Kidney glomerular epithelial cell (primary cell): ENCODE measurements at regions not wholly inside any gene's neighbourhood (a gene's known extent, or its start where the extent isn't known, plus 50 kb on each side); places are given as distances from the start of the nearest gene placed in this dataset.

ENCODE experiments used
- DNase-seq: peaks from one replicate; lab custom pipeline; 2025; lab: John Stamatoyannopoulos, UW

DNA sequence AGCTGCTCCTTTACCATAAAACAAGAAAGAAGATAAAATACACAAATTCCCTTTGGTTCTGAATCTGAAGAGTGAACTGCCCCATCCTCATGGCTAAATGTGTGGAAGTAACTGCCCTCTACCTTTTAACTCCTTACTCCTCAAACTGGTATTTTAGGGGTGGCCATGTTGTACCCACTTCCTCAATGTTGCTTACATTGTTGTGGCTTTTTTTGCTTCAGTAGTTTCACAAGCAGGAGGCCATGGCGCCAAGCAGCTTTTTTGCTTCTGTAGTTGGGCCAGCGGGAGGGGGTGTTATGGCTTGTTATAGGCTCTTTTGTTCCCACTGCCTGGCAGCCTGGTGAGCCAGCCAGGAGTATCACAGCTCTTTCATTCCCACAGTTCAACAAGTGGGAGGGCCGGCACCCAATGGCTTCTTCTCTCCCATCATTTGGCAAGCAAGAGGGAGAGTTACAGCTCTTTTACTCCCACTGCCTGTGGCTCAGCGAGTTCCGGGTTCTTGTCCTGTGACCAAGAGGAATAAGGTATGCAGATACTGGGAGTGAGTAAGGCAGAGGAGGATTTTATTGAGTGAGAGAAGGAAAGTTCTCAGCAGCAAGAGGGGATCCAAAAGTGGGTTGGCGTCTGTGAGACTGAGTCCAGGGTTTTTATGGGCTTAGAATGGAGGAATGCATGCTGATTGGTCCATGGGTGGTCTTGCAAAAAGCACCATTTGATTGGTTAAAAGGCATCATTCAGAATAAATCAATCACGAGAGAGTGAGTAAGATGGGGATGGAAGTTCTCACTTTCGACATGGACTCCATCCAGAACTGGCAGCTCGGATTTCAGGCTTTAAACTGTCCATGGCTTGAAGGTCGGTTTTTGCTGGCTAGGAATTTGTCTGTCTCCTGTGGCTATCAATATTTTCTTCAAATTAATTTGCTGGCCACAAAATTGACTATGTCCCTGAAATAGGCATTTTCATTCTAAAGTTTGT, 429.6 kb downstream of the HLX start:
- DNase-seq, result no peak

DNA sequence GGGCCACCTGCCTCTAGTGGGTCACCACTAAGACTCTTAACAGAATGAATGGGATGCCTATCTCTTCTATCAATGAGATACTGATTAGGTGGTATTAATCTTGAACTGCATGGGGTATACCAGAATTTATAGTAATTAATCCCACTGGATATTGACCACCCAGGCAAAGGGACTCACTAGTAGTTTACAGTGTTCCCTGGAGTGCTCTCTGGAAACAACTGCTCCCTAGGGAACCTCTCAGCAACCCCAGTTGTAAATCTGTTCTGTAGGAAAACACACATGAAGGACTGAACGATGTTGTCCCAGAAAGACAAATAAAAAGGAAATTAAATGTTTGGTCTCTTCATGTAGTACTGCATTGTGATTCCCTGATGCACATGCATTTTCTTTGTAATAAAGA, 430.5 kb downstream of the HLX start:
- no peak for DNase-seq

DNA sequence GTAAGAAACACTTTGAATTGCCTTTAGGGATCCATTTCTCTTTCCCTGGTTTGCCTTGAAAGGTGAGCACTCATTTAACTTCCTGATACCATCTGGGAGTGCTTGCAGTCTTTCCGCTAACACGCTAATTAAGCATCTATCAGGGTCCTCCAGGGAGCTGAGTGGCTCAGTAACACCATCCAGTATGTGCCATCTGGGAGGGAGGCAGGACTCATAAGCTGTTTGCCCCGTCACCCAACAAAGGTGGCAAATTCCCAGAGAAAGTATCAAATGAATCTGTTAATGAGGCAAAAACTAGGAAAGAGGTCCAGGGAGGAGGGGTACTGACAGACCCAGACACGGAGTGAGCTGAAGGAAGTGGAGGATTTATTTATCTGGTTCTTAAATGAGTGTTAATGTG, 430.9 kb downstream of the HLX start:
- no peak for DNase-seq

DNA sequence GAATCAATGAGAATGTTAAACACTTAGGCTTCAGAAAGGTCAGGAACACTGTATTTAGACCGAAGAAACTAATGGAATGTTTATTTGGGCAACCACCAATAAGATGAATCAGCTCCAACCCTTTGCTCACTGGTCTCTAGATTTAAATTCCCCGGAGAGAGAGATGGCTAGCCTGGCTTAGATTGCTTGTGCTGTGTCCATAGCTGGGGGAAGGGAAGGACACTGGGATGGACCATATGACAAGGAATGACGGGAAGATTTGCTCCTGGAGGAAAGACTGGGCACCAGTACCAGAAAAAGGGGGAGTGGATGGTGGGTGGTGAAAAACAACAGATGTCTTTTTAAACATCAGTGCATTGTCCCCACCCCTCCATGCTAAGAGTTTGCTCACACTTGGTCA, 426.6 kb downstream of the DUSP10 start:
- peak; percentile 38 for DNase-seq

DNA sequence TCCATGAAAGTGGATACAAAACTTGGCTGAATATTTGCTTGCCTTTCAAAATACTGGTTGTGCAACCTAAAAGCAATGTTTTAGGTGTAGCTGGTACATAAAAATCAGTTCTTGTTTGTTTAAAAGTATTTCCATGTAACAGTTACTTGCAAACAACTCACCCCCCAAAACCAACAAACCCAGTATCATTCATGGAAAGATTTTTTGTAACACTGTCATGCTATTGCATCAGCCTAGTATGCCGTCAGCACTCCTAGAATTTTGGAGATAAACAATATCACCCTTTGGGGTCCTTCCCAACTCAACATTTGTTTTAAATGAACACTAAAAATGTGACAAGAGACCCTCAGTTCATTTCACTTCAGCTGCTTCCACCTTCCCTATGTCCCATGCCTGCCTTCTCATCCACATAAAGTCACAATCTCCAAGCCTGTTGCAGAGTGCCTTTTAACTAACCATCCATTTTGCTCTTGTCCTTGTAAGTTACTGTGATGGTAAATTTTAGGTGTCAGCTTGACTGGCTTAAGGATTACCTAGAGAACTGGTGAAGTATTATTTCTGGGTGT, 425.3 kb downstream of the DUSP10 start:
- no peak for DNase-seq

DNA sequence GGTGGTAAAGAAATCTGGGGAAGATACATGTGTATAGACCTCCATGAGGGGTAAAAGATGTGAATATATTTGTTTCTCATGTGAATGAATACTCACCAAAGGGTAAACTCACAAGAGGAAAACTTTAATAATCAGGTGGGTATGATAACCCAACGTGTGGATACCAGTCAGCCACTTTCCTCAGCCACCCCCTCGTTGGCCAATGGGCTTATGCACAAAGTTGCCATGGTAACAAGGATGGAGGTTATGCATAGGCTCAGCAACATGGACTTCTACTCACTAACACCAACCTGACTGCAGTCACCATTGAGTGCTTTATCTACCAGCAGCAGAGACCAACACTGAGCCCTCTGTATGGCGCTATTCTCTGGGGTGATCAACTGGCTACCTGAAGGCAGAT, 424.4 kb downstream of the DUSP10 start:
- no peak for DNase-seq

DNA sequence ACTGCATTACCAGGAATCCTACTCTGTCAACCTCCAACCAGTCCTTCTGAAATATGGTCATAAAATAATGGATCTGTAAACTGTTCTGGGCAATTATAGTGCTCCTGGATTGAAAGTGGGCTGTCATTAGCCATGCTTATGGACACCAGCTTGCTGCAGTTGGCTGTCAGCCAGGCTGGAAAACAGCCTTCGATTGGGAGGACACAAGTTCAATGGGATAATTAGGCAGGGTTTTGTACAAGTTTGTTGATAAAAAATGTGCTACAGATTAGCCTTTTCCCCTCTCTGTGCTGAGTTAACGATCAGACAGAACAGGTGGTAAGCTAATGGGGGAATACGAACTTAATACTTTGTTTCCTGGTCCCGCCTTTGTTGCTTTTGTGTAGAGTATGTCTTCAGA, 413.9 kb downstream of the DUSP10 start:
- no peak for DNase-seq

DNA sequence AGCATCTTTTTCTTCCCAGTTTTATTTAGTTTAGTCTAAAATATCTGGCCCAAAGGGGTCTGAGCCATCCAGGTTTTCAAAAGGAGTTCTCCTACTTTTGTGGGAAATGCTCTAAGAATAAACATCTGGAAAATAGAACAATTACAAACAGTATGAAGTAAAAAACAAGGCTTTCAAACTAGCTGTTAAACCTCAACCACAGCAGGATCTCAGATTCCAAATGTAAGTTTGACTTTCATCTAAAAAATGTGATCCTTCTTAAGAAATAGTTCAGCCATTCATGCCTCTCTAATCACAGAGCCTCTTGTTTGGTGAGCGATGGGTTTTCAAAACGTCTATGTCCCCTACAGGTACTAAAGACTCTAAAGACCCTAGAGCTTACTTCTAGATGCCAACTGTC, 413.5 kb downstream of the DUSP10 start:
- DNase-seq, result no peak

DNA sequence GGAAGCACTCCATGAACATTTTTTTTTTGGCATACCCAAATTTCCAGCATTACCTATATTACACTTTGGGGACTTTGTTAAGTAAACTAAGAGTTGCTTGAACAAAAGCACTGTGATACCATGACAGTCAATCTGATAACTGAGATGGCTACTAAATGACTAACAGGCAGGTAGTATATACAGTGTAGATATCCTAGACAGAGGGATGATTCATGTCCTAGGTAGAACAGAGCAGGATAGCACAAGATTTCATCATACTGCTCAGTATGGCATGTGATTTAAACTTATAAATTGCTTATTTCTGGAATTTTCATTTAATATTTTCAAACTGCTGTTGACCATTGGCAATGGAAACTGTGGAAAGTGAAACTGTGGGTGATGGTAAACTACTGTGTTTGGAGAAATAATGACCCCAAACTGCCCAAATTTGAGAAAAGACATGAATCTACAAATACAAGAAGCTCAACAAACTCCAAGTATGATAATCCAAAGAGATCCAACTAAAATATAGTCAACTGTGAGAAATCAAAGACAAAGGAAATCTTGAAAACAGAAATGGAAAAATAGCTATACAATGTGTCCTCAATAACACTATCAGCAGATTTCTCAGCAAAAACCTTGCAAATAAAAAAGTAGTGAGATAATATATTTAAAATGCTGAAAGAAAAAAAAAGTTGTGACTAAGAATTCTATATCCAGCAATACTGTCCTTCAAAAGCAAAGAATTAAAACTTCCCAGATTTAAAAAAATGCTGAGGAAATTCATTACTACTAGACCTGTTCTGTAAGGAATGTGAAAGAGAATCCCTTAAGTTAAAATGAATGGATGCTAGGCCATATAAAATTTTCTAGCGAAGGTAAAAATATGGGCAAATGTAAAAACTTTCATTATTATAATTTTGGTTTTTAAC, 410.4 kb downstream of the DUSP10 start:
- no peak for DNase-seq

DNA sequence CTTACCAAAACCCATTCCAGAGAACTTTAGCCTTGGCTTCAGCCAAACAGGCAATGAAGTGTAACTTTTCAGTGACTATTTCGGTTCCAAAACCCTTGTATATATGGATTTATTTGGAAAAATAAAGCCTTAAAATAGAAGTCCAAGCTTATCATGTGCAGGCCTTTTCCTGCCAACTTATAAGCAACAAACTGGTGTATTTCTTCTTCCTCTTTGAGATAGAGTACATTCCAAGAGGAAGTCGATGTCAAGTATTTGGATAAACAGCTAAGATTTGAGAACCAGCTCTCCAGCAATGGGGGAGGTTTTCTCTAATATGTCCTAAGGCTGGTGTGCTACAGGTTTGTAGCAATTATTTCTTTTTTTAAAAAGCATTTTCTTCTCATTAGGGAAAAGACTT, 407.8 kb downstream of the DUSP10 start:
- DNase-seq, result no peak

DNA sequence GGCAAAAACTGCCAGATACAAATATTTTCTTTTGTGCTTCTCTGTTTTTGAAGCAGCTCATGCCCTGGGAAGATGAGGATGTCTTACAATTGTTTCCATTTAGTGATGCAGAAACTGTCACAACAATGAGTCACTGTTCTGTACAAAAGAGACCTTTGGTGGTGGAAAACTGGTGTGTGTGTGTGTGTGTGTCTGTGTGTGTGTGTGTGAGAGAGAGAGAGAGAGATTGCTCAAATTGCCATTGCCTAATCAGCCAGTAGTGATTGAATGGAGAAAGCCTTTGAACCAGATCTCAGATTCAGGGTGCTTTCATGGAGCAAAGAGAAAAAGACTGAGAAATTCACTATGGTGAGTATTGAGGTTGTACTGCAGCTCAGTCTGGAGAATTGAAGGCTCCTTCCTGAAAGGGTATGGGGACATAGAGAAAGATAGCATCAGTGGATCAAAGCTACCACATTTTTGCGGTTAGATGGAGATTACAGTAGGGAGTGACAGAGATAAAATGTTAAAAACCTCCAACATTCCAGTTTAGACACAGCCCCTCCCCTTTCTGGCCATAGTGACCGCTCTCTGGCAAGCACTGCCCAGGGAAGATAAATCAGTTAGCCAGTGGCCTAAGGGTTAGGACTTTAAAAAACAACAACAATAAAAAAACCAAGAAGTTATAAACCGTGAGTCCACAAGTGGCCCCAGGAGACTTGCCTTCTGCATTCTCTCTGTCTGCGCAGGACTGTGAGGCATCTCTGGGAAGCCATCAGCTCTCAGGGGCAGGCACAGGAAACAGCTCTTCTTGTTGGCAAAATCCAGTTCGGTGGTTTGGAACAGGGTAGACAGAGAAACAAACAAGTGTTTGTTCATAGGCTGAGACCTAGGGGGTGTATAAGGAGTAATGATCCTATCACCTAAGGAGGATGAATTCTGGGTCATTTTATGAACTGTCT, 406.5 kb downstream of the DUSP10 start:
- peak; percentile 91 for DNase-seq

DNA sequence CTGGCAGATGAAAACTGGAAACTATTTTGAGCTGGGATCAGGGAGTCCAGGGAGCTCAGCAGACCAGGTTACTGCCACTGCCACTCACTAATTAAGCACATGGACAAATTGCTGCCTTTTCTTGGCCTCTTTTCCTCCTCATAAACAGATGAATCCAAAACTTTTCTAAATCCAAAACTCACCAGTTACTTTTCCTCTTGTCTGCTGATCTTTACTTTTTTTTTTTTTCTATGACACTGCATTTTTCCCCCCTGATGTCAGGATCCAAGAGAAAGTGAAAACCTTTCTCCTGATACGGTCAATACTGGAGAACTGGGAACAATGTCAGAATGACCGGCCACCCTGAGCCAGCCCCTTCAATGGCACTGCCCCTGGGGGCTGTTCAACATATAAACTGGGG, 405.8 kb downstream of the DUSP10 start:
- DNase-seq, result peak; percentile 41

DNA sequence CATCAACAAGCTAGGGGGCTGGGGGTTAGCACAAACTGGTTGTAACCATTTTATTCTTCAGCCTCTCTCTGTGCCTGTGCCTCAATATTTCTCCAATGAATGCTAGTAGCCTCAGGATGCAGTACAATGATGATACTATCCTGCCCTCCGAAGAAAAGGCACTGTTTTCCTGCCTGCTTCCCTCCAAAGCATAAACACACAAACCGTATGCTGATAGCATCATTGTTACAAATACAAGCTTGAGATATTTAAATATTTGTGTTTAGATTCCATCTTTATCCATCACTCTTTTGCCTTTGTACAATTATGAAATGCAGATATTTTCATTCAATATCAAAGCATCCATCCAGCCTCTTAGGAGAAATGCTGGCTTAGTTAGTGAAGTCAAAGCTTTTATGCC, 404.8 kb downstream of the DUSP10 start:
- no peak for DNase-seq

DNA sequence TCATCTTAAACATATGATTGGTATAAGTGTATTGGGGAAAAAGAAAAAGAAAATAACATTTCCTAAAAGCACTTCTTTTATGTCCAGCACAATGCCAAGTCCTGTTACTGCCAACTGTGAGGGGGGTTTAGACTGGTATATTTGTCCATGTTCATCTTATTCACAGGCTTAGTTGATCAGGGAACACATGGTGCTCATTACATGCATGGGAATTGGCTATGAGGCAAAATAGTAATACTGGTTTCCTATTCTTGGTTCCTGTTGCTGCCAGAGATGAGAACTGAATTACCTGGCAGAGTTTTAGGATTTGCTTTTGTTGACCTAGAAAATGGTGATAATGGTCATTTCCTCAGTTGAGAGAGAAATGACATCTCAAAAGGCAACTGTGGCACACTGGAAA, 398.8 kb downstream of the DUSP10 start:
- no peak for DNase-seq

DNA sequence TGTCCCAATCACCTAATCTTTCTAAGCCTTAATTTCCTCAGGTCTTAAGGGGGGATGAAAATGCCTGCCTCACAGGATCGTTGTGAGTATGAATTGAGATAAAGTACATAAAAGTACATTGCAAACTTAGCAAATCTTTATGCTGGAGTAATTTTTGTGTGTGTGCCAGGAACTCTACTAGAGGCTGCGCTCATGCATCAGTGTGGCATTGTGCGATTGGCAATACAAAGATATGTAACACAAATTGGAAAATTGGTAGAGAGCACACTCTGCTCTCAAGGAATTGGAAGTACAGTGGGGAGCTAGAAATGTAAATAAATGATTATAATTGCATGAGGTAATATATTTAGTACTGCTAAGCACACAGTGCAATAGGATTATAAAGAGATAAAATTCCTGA, 398.3 kb downstream of the DUSP10 start:
- no peak for DNase-seq

DNA sequence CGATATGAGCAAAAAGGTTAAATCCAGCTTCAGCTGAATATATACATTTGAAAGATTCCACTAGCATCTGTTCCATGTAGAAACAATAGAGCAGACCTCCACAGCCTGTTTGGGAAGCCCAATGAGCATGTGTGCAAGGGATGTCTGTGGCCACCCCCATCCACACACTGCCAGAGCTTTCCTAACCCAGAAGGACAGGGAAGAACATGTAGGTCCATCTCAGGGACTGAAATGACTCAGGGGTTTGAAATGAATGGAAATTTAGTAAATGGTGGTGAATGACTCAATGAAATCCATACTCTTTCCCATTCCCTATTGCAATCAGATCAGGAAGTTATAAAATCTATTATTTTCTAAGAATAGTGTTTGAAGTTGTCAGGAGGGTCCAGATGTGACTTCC, 397.2 kb downstream of the DUSP10 start:
- DNase-seq, result no peak

DNA sequence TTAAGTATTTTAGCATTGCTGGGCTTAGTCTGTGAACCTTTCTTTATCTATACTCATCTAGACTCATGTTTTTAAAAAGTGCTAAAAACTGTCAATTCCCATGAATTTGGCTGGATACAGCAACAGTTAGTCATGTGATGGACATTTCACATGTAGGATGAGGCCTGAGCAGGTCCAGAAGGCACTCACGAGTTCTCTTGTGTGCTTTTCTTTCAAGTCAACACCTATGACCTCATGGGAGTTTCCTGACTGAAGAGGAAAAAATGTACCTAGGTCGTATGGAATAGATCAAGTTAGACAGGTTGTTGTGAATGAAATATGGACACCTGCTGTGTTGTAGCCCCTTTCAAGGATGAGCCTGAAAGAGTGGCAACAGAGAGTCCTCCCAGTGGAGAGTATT, 394.2 kb downstream of the DUSP10 start:
- DNase-seq, result no peak

DNA sequence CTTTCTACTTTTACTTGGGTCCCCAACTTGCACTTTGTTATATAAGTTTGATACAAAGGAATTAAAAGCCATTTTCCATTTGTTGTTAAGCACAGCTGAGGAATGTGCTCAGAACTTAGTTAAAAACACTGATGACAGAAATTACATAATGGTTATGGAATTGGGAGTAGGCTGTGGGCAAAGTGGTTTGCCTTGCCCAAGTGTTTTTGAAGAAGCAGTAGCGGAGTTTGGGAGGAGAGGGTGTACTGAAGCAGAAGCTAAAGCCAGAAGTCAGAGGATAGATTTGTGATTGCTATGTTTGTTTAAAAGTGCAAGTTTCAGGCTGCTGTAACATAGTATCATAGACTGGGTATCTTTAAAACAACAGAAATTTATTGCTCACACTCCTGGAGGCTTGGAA, 391.8 kb downstream of the DUSP10 start:
- DNase-seq, result no peak

DNA sequence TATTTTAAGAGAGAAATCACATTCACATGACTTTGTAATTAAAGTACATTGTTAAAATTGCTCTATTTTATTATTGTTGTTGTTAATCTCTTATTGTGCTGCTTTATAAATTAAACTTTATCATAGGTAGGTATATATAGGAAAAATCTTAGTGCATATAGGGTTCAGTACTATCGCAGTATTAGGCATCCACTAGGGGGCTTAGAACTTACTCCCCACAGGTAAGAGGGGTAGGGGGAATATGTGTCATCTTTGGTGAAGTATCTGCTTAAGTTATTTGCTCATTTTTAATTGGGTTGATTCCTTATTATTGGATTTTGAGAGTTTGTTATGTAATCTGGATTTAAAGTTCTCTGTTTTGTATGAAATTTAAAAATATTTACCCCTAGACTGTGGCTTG, 385.2 kb downstream of the DUSP10 start:
- no peak for DNase-seq

DNA sequence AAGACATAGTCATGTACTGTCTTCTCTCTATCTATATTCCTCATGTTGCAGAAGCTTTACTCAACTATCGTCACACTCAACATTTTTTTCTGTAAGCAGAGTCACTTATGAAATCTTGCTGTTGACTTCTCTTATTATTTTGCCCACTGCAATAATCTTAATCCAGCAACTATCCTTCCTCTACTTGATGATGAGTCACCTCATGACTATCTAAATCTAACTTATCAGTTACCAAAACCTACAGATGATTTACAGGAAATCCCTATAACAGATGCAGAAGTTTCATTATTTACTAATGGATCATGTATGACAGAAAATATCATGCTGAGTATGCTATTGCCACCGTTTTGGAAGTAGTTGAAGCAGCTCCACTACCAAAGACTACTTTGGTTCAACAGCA, 378.9 kb downstream of the DUSP10 start:
- no peak for DNase-seq

DNA sequence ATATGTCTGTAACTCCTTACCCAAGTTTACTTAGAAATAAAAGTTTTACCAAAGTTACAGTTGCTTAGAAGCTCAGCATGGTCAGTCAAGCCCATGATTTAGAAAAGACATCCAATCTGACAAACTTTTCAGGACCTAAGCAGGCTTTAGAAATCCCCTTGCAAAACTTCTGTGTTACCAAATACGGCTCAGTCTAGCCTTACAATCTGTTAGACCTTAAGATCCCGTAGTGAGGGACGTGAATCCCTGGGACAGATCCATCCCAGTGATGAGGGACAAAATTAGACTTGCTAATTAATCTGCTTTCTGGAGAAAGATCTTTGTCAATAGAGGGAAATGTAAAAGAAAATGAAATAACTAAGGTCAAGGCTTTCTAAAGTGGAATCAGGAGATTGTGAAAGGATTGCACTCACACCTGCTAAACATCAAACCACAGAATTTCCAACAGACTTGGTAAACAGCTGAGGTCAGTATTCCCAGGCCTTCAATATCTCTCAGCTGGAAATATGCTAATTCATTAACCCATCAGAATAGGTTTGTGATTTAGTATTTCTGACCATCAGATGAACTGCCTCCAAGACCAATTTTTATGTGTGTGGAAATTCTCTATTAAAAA, 375.3 kb downstream of the DUSP10 start:
- DNase-seq, result no peak
